Fibroblast of lung (primary cell): ENCODE measurements at regions not wholly inside any gene's neighbourhood (a gene's known extent, or its start where the extent isn't known, plus 50 kb on each side); places are given as distances from the start of the nearest gene placed in this dataset.

ENCODE experiments used
- DNase-seq, 2 donors: peaks; one replicate each; pipeline versions ENCODE4 v3.0.0 to v3.0.0-alpha.2; 2010; ENCODE audit warnings: low read depth in 2 of 2
- H2AFZ ChIP-seq: 2 replicates; pipeline ENCODE4 v1.5.1; 2012; ENCODE audit warnings: low read length, control low read depth, inconsistent platforms
- H3K27ac ChIP-seq: 2 replicates; pipeline ENCODE4 v1.5.1; 2011; ENCODE audit warnings: low read length, control low read depth; ENCODE audit not compliant: insufficient read depth
- H3K27me3 ChIP-seq: 2 replicates; pipeline ENCODE4 v1.5.1; 2011; ENCODE audit warnings: mild to moderate bottlenecking, low read length; ENCODE audit not compliant: control insufficient read depth, insufficient read depth
- H3K36me3 ChIP-seq: 2 replicates; pipeline ENCODE4 v1.5.1; 2011; ENCODE audit warnings: low read length; ENCODE audit not compliant: control insufficient read depth, insufficient read depth
- H3K4me1 ChIP-seq: 2 replicates; pipeline ENCODE4 v1.5.1; 2011; ENCODE audit warnings: low read length; ENCODE audit not compliant: control insufficient read depth, insufficient read depth; ENCODE audit errors: extremely low read depth
- H3K4me2 ChIP-seq: 2 replicates; pipeline ENCODE4 v1.5.1; 2011; ENCODE audit warnings: low read length, control low read depth; ENCODE audit not compliant: insufficient read depth; ENCODE audit errors: extremely low read depth
- H3K4me3 ChIP-seq, 4 experiments: fragments of 200-600 bp in 1 of 4; sonication (generic) in 1 of 4; replicated peaks in 1 of 4; 2 replicates each; pipeline ENCODE4 v1.5.1; 2011 to 2016; ENCODE audit warnings: low read length in 4 of 4, low read depth in 3 of 4, mild to moderate bottlenecking in 3 of 4, control low read depth in 2 of 4, inconsistent platforms in 1 of 4, mixed read lengths in 1 of 4; ENCODE audit not compliant: insufficient read depth in 1 of 4; ENCODE audit errors: control extremely low read depth in 1 of 4
- H3K79me2 ChIP-seq: 2 replicates; pipeline ENCODE4 v1.5.1; 2012; ENCODE audit warnings: mild to moderate bottlenecking, low read length, inconsistent platforms; ENCODE audit not compliant: control insufficient read depth, insufficient read depth
- H3K9ac ChIP-seq: 2 replicates; pipeline ENCODE4 v1.5.1; 2011; ENCODE audit warnings: mild to moderate bottlenecking, low read length, control low read depth; ENCODE audit not compliant: insufficient read depth
- H3K9me3 ChIP-seq: 2 replicates; pipeline ENCODE4 v1.5.1; 2012; ENCODE audit warnings: low read depth, low read length; ENCODE audit not compliant: control insufficient read depth, insufficient read depth
- H4K20me1 ChIP-seq: 2 replicates; pipeline ENCODE4 v1.5.1; 2011; ENCODE audit warnings: low read length; ENCODE audit not compliant: control insufficient read depth, insufficient read depth; ENCODE audit errors: extremely low read depth
- EZH2 ChIP-seq: IDR thresholded peaks from 2 replicates; pipeline ENCODE4 v1.5.1; 2012; ENCODE audit warnings: low read length, control low read depth, mild to moderate bottlenecking; ENCODE audit errors: missing control alignments
- TF ChIP-seq, protein P1 (sequence below), 2 donors: IDR thresholded peaks in 1 of 2; conservative IDR thresholded peaks in 1 of 2; 1 replicate in 1 of 2; 2 replicates in 1 of 2; pipeline ENCODE4 v1.5.1; 2011 to 2012; ENCODE audit warnings: low read length in 2 of 2, control low read depth in 1 of 2, inconsistent platforms in 1 of 2, low read depth in 1 of 2, mild to moderate bottlenecking in 1 of 2

DNA sequence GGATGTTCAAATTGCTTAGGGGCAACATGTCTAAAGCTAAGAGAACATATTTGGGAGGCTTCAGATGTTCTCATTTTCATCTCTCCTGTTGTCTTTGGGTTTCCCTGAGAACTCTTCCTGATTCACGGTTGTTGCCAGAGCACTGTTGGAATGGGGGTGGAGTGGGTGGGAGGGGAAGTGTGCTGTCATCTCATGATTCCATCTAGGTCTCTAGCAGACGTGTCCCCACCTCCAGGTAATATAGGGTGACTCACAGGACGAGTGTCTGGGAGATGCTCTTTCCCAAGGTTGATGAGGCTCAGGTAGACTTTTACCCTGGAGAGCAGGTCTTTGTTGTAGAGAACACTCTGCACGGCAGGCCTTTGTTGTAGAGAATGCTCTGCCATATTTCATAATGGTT is 636.9 kb downstream of the QKI start:
- Histone ChIP-seq H3K4me1 (no peaks in the 10 kb centered on the region), H3K4me2 (no peak overlapping the region), H3K36me3 (no peaks in the 10 kb centered on the region), H4K20me1 (no peaks in the 10 kb centered on the region), H3K9ac (no peak overlapping the region), H3K27ac (no peak overlapping the region), H3K79me2 (no peaks in the 10 kb centered on the region), H2AFZ (no peak overlapping the region), H3K4me3 (no peak overlapping the region), H3K9me3 (no peaks in the 10 kb centered on the region), H3K27me3 (no peaks in the 10 kb centered on the region)
- DNase-seq = no peak
- TF ChIP-seq, protein P1, sequence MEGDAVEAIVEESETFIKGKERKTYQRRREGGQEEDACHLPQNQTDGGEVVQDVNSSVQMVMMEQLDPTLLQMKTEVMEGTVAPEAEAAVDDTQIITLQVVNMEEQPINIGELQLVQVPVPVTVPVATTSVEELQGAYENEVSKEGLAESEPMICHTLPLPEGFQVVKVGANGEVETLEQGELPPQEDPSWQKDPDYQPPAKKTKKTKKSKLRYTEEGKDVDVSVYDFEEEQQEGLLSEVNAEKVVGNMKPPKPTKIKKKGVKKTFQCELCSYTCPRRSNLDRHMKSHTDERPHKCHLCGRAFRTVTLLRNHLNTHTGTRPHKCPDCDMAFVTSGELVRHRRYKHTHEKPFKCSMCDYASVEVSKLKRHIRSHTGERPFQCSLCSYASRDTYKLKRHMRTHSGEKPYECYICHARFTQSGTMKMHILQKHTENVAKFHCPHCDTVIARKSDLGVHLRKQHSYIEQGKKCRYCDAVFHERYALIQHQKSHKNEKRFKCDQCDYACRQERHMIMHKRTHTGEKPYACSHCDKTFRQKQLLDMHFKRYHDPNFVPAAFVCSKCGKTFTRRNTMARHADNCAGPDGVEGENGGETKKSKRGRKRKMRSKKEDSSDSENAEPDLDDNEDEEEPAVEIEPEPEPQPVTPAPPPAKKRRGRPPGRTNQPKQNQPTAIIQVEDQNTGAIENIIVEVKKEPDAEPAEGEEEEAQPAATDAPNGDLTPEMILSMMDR (conservative IDR thresholded peaks at IDR 0.05 in 1 of 2, IDR thresholded peaks at IDR 0.05 in 1 of 2; ENCODE audit: low read depth in 1 of 2, low read length in 2 of 2) = no peak
- TF ChIP-seq EZH2 = no peak

DNA sequence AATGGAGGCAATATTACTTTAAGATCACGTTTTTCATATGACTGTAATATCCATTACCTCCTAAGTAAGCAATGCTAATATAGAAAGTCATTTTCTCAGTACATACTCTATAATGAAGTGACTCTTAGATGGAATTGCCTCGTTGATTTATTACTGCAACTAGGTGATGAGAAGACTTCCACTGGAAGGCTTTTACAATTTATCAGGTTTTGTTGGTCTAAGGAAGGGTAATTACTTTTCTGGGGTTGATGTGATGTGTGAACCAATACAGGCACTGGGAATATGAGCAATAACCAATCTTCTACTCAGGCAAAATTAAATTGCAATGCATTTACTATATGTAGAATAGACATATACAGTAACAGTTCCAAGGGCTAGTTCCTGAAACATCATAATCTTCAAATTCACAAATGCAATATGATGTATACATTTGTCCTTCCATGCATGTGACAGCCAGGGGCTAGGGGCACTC is 635.0 kb downstream of the QKI start:
- no peak for DNase-seq
- H3K4me2 ChIP-seq = no peak overlapping the region
- H3K9ac ChIP-seq = no peak overlapping the region
- H2AFZ ChIP-seq = no peak overlapping the region
- H3K36me3 ChIP-seq = no peaks in the 10 kb centered on the region
- H3K27ac ChIP-seq = no peak overlapping the region
- H3K4me3 ChIP-seq = no peak overlapping the region
- no peaks in the 10 kb centered on the region for H3K27me3 ChIP-seq
- TF ChIP-seq, protein P1 (conservative IDR thresholded peaks at IDR 0.05 in 1 of 2, IDR thresholded peaks at IDR 0.05 in 1 of 2; ENCODE audit: low read depth in 1 of 2, low read length in 2 of 2) = no peak
- no peak for TF ChIP-seq EZH2
- no peaks in the 10 kb centered on the region for H3K9me3 ChIP-seq
- H3K4me1 ChIP-seq = no peaks in the 10 kb centered on the region
- H4K20me1 ChIP-seq = no peaks in the 10 kb centered on the region
- no peaks in the 10 kb centered on the region for H3K79me2 ChIP-seq

DNA sequence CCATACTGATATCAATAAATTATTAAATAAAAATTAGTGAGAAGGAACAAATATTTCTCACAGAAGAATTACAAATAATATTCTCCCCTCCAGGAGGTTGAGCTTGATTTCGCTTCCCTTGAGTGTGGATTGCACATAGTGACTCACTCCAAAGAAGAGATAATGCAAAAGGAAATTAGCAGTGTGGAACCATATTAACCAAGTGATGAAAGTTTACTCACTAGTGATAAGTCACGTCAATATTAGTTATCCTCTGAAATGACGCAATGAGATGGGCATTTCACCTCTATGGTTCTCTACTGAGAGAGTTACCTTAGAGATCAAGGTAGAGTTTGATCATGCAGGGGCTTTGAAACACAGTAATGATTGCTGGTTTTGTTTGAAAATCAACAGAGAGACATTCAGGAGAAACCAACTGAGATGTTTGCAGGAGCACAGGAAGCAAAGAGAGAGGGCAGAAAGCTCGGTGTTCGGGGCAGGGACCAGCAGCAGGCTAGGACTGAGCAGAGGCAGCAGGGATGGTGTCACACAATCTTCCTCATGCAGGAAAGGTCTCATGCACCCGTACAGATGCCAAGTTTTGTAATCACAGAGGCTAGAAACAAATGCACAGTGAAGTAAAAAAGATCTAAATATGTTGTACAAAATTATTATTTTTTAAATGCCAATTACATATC is 634.5 kb downstream of the QKI start:
- Histone ChIP-seq H3K4me3 (no peak overlapping the region), H3K27ac (no peak overlapping the region), H3K9ac (no peak overlapping the region), H3K79me2 (no peaks in the 10 kb centered on the region), H2AFZ (no peak overlapping the region), H3K4me2 (no peak overlapping the region), H3K4me1 (no peaks in the 10 kb centered on the region), H3K9me3 (no peaks in the 10 kb centered on the region), H3K36me3 (no peaks in the 10 kb centered on the region), H3K27me3 (no peaks in the 10 kb centered on the region), H4K20me1 (no peaks in the 10 kb centered on the region)
- TF ChIP-seq EZH2 = no peak
- TF ChIP-seq, protein P1 (conservative IDR thresholded peaks at IDR 0.05 in 1 of 2, IDR thresholded peaks at IDR 0.05 in 1 of 2; ENCODE audit: low read depth in 1 of 2, low read length in 2 of 2) = no peak
- DNase-seq = peak in 1 of 2 donors; percentile 59
